Fibroblast of upper back skin (primary cell): ENCODE measurements at regions not wholly inside any gene's neighbourhood (a gene's known extent, or its start where the extent isn't known, plus 50 kb on each side); places are given as distances from the start of the nearest gene placed in this dataset.

Experiments used
- DNase-seq: peaks from one replicate; pipeline ENCODE4 v3.0.0-alpha.2; 2013

DNA sequence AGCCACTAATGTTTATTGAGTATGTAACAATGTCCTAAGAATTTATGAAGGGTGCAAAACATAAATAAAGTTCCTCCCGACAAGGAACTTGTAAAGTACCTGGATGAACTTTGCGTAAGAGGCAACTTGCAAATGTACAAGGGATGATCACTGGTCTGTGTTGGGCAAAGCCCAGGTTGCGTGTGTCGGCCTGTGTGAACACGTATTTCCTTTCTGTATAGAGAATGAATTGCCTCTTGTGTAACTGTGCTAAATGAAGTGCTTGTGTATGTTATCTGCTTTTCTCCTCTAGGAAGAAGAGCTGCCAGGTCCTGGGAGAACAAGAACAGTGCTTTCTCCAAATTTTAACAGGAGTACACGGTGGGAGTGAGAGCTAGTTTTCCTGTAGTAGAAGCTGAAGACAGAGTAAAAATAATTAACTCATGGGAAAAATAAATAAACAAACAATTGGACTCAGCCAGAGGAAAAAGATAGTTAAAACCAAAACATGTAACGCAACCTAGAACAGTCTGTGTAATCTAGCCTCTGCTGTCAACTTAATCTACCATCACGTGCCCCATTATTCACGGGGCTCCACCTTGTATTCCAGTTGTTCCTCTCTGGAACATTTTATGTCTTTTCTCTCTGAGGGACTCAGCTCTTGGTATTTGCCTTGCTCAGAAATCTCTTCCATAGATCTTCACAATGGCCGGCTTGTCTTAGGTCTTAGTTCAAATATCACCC is 83.7 kb upstream of the RASGRP1 start:
- no peak for DNase-seq

GRCh38 chr15:38650384-38650783 is 85.8 kb upstream of the RASGRP1 start:
- no peak for DNase-seq

DNA sequence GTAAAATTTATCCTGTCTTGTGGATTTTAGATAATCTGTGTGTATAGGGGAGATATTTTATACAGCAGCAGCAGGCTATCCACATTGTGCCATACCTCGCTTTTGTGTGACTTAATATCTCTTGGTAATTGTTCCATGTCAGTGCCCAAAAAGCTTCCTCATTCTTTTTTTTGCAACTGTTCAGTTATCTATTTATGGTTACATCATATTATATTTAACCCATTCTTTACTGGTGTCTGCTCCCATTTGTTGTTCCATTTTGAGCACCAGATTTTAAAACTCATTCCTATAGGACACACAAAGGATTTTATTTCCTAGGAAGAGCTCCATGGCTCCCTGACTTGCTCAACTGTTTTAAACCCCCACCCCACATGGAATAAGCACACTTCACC is 86.3 kb upstream of the RASGRP1 start:
- no peak for DNase-seq

DNA sequence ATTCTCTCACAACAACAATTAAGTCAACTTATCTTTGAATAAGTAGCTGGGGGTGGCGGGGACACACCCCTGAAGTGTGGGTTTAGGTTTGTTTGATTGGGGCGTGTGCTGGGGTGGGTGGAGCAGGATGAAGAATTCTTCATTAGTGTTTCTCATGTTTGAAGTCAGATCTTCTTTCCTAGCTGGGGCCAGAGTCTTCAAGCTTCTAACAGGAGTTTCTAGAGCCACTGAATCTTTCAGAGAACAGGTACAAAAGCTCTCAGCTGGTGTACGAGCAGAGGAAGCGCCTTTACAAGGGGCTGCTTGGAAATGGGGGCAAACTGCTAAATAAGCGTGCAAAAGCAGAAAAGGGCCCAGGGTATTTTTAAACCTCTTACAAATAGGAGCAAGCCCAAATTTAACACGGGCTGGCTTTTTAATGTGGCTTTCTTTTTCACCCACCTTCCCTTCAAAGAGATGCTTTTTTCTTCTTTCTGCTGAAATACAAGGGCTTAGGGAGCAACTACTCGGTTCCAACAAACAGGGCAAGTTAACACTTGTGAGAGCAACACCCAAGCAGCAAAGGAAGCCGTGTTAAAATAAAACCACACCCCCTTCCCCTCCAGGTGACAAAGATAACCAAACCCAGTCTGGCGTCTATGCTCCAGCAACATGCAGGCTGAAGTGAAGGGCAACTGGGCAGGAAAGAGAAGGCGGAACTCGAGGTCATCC is 86.9 kb upstream of the RASGRP1 start:
- DNase-seq = no peak

DNA sequence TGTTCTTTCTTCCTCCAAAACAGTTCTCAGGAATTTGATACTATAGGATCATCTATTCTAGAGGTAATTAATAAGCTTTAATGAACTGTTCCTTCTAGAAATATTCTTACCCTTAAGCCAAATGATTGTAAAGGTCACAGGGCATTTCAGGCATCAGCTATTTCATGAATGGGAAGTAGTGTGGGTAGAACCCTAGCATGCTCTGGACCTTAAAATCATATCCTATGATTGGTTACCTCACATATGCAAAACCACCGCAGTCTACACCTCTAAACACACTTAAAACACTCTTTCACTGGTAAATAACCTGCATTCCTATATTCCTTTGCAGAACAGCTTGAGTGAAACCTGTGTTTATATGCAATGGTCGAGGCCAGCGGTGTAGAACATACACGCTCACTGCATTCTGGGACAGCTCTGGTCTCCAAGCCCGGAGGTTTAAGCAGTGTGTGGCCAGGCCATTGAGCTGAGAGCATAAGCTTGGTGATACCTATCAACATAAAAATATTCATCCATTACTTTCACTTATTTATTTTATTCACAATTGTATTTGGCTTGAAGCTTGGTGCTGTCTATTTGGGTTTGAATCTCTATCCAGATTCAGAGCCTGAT is 87.7 kb upstream of the RASGRP1 start:
- DNase-seq = no peak

GRCh38 chr15:38652998-38653397 is 88.4 kb upstream of the RASGRP1 start:
- DNase-seq = no peak

DNA sequence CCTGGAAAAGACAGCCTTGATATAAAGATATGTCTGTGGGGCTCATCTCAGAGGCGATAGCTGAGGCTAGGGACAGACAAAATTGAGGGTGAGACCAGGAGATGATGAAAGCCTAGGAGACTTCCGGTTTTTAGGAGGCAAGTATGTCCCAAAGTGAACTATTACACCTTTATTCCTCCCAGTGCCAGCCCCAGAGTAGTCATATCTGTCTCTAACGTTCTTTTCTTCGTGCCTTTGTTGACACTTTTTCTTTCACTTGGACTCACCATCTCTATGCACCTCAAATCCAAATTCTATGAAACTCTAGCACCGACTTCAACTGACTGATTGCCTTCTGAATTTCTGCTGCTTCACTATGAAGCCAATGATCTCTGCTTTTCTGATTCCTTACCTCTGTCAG is 93.8 kb upstream of the RASGRP1 start:
- no peak for DNase-seq

DNA sequence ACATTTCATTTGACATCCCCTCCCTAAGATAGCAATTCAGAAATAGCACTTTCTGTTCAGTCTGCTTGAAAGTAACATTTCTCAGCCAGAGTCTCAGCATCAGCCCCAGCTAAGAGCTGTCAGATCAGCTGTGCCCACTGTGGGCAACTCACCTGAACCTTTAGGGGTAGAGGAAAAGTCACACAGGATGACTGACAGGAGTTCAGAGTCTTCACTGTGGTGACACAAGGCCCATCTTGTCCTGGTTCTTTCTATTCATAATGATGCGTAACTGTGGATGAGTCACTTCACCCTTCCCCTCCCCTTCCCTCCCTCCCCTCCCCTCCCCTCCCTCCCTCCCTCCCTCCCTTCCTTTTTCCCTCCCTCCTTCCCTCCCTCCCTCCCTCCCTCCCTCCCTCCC is 96.1 kb upstream of the RASGRP1 start:
- DNase-seq = no peak

DNA sequence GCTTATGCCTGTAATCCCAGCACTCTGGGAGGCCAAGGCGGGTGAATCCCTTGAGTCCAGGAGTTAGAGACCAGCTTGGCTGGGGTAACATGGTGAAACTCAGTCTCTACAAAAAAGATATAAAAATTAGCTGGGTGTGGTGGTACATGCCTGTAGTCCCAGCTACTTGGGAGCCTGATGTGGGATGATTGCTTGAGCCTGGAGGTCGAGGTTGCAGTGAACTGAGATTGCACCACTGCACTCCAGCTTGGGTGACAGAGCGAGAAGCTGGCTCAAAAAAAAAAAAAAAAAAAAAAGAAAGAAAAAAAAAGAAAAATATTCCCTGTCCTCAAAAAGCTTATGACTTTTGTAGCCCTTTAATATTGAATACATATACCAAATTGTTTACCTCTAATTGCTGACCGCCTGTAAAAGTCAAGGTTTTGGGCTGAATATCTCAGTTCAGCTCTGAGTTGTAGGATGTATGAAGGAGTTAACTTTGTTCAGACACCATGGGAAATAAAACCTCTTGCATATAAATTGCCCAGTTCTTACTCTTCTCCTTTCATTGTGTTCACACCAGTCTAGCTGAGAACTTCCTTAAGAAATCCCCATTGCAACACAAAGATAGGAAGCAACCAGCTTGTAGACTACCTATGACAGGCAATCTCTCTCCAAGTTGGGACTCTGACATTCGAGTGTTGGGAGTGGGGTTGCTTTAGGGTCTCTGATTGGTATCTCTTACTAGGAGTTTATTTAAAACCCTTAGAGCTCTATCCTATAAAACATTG is 97.6 kb upstream of the RASGRP1 start:
- no peak for DNase-seq

DNA sequence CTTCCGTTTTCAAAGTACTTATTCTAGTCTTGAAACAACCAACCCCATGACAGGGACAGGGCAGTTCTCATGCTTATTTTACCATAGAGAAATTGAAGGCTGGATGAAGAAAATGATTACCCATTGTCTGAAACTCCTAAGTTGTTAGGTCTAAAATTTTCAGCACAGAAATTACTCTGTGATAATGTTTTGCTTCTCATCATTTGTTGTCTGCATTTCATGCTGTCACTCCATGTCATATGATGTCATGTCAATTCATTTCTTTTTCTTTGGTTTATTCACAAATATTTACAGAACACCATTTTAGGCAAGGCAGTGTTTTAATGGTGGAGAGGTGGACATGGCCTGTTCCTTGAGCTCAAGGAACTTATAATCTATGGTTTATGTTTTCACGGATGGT is 98.2 kb upstream of the RASGRP1 start:
- DNase-seq = no peak

GRCh38 chr15:38665586-38666305 is 101.1 kb upstream of the RASGRP1 start:
- no peak for DNase-seq

DNA sequence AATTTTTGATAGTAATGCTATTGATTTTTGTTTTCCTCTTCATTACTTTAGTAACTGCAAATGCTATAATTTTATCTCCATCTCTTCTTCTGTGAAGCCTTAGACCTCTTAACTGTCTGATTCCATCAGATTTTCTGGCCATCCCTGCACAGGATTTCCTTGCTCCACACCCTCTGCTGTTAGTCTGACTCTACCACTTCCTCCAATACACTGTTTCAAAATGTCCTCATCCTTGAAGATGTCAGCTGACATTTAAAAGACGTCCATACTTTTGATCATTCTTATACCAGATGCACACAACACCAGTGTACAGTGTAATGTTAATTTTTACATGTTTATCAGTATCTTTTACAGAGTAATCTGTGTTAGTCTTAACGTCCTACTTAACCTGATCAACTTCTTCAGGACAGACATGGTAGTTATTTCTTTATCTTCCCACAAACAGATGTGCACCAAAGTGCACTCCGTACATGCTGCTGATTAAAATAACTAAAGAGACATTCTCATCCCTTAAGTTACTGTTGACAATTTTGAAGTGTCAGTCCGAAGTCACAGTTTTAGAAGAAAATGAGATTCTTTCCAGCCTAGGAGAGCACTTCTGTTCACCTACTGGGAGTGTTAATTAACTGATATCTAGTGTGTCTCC is 102.4 kb upstream of the RASGRP1 start:
- no peak for DNase-seq

DNA sequence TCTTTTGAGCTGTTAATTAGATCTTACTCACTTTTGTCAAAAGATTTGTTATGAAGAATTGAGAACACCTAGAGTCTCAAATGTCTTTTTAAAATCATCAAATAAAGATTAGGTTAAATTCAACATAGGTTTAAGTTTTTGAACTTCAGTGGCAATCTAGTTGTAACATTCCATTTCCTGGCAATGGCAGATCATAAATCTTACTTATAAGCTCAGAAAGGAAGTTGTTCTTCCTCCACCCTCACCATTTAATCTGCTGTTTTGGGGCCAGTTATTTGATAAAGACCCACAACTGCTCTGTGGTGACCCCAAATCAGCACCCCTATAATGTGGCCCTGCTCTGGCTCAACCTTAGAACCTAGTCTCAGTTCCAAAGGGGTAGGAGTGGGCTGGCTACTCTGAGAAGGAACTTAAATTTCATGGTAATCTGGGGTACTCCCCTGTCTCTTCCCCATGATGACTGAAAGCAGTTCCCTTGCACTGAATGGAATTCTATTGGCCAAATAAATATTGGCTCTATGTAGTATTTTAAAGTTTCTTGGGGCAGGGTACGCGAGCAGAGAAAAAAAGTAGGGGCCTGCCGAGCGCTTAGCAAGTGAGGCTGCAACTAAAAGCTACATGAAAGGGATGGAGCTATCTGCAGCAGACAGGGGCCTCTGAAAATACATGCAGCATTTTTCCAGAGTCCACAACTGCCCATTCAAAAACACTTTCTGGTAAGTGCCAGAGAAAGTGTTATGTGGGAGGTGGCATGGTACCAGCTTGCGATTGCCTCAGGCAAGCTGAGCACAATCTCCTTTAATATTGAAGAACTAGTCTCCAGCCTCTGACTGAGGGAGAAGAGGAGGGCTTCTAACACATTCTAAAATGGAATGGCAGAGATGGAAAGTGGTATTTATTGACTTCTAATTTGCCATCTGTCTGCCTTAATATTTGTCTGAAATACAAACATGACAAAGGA is 103.6 kb upstream of the RASGRP1 start:
- no peak for DNase-seq

GRCh38 chr15:38668898-38669391 is 104.3 kb upstream of the RASGRP1 start:
- no peak for DNase-seq

DNA sequence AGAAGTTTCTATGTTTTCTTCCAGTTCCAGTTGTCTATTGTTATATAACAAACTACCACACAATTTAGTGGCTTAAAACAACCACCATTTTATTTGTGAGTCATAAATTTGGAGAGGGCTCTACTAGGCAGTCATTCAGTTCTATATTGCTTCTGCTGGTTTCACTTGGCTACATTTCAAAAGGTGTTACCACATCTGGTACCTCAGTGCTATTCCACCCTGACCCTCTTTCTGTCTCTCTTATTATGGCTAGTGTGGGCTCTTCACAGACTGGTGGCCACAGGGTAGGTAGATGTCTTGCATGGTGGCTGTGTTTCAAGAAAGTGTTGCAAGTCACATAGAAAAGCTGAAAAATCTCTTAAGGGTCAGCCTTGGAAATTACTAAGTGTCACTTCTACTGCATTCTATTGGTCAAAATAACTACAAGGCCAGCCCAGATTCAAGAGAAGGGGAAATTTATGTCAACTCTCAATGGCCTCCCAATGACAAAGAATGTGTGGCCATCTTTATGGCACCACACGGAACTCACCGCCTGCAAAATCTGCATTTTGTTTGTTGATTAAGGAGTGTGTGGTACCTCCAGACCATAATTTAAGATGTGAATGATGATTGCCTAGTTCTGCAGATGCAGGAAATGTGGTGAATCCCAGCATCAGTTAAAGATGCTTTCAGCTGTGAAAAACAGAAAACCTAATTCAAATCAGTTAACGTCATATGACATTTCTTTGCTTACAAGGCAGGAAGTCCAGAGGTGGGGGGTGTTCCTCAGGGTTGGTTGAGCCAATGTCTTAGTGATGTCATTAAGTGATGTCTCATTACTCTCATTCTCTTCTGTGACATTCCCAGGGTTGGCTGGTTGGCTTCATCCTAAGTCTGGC is 105.8 kb upstream of the RASGRP1 start:
- no peak for DNase-seq

DNA sequence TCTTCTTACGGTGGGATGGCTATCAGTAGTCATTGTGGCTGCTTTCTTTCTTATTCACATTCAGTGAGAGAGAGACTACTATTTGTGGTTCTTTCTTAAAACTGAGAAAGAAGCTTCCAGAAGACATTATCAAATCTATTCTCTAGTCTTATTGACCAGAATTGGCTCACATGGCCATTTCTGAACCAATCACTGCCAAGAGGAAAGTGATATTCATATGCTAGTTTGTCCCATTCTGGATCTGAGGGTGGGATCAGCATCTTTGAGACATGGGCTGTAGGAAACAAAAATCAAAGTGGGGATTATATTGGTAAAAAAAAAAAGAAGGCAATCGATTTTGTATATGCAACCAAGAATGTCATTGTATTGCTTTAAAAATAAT is 106.4 kb upstream of the RASGRP1 start:
- no peak for DNase-seq

DNA sequence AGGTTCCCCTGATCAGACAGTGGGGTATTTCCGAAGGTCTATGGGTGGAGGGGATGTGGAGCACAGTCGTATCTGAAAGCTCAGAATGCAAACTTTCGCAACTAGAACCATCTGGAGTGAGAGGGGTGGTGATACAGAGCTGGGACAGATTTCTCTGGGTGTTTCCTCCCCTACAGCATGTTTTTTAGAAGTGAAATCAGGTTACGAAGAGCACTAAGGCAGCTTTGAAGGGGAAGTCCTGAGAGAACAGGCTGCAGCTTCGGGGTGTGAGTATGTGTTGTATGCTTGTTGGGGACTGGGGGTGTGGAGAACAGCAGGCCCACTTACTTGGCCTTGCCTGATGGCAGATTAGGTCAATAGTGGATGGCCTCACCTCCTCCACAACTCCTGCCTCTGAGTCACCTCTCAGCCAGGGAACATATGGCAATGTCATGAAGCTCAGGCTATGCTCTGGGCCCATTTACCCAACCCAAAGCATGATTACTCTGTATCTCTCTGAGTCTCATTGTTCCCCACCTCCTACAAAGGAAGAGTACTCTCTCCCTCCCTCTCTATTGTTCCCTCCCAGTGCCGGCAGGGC is 107.2 kb upstream of the RASGRP1 start:
- DNase-seq = no peak

DNA sequence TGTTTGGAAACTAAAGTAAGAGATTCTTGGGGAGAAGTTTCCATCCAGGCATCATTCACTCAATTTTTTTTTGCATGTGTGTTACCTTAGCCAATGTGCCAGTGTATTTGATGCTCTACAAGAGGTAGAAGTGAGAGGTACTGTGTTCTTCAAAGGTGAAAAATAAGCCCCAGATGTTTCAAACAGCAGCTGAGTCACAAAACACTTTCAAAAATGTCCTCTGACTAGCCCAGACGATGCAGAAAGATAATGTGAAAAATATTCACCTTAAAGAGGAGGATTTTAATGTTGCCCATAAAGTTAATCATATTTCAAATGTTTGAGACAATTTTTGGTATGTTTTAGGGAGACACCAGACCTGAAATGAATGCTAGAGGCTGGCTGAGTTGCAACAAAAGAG is 107.7 kb upstream of the RASGRP1 start:
- DNase-seq = no peak
